HG02870 (cell line): ENCODE measurements at regions not wholly inside any gene's neighbourhood (a gene's known extent, or its start where the extent isn't known, plus 50 kb on each side); places are given as distances from the start of the nearest gene placed in this dataset.

ENCODE experiments used
- ATAC-seq: cut with Tn5 transposase; IDR thresholded peaks from one replicate; pipeline ENCODE4 v1.9.1; 2021; ENCODE audit warnings: mild to moderate bottlenecking, moderate library complexity; ENCODE audit not compliant: unreplicated experiment

GRCh38 chr4:176970853-176971252, 178.1 kb upstream of the VEGFC start:
- no peak for ATAC-seq

GRCh38 chr4:176971576-176972115, 178.9 kb upstream of the VEGFC start:
- ATAC-seq = no peak

GRCh38 chr4:176979416-176979815, 186.7 kb upstream of the VEGFC start:
- ATAC-seq = no peak

GRCh38 chr4:176981074-176981473, 188.4 kb upstream of the VEGFC start:
- no peak for ATAC-seq

- ATAC-seq = no peak
Observed at GRCh38 chr4:176981551-176981950, 188.8 kb upstream of the VEGFC start.

- no peak for ATAC-seq
Observed at GRCh38 chr4:176988226-176988625, 195.5 kb upstream of the VEGFC start.

- no peak for ATAC-seq
Observed at GRCh38 chr4:176989186-176989585, 196.5 kb upstream of the VEGFC start.

GRCh38 chr4:176999935-177000543, 207.3 kb upstream of the VEGFC start:
- no peak for ATAC-seq

- no peak for ATAC-seq
Observed at GRCh38 chr4:177001271-177002175, 208.8 kb upstream of the VEGFC start.

- no peak for ATAC-seq
Observed at GRCh38 chr4:177005674-177006230, 213.0 kb upstream of the VEGFC start.

GRCh38 chr4:177006331-177006730, 213.6 kb upstream of the VEGFC start:
- no peak for ATAC-seq

GRCh38 chr4:177008071-177008835, 215.5 kb upstream of the VEGFC start:
- no peak for ATAC-seq

- no peak for ATAC-seq
Observed at GRCh38 chr4:177008836-177009501, 216.2 kb upstream of the VEGFC start.

GRCh38 chr4:177010418-177010817, 217.7 kb upstream of the VEGFC start:
- ATAC-seq = no peak

GRCh38 chr4:177012918-177013545, 220.3 kb upstream of the VEGFC start:
- ATAC-seq = no peak

GRCh38 chr4:177016541-177017141, 223.9 kb upstream of the VEGFC start:
- no peak for ATAC-seq

- no peak for ATAC-seq
Observed at GRCh38 chr4:177023951-177024350, 231.2 kb upstream of the VEGFC start.

- no peak for ATAC-seq
Observed at GRCh38 chr4:177032341-177032740, 239.6 kb upstream of the VEGFC start.

GRCh38 chr4:177033135-177033534, 240.4 kb upstream of the VEGFC start:
- no peak for ATAC-seq

GRCh38 chr4:177033632-177034031, 240.9 kb upstream of the VEGFC start:
- no peak for ATAC-seq
